Astrocyte of the cerebellum (primary cell): ENCODE measurements at regions not wholly inside any gene's neighbourhood (a gene's known extent, or its start where the extent isn't known, plus 50 kb on each side); places are given as distances from the start of the nearest gene placed in this dataset.

Experiments used
- DNase-seq: peaks from one replicate; pipeline ENCODE4 v3.0.0-alpha.2; 2011; ENCODE audit warnings: low read depth
- H3K4me3 ChIP-seq: 2 replicates; pipeline ENCODE4 v1.5.1; 2011; ENCODE audit warnings: mild to moderate bottlenecking, low read depth, low read length, moderate library complexity
- in situ Hi-C: cut with HindIII; loops from 2 replicates; pipeline ENCODE4 v1.10.0; 2017; ENCODE audit warnings: low sequenced_read_pairs
- TF ChIP-seq, protein P1 (sequence below): IDR thresholded peaks from 2 replicates; pipeline ENCODE4 v1.5.1; 2012; ENCODE audit warnings: low read length, low read depth, moderate library complexity, mild to moderate bottlenecking; ENCODE audit errors: missing control alignments

DNA sequence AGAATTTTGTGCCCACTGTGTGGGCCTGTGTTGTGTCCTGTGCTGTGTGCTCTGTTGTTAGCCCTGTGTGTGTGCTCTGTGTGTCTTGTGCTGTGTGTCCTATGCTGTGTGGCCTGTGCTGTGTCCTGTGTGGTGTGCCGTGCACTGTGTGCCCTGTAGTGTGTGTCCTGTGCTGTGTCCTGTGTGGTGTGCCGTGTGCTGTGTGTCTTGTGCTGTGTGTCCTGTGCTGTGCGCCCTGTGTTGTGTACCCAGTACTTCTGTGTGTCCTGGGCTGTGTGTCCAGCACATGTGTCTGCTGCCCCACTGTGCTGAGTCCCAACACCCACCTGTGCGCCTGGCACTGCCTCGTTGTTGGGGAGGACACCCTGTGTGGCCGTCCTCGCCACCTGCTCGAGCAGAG is 53.2 kb upstream of the CHRNA7 start:
- in situ Hi-C loops: no loop called here
- no peak overlapping the region for H3K4me3 ChIP-seq
- DNase-seq: no peak

DNA sequence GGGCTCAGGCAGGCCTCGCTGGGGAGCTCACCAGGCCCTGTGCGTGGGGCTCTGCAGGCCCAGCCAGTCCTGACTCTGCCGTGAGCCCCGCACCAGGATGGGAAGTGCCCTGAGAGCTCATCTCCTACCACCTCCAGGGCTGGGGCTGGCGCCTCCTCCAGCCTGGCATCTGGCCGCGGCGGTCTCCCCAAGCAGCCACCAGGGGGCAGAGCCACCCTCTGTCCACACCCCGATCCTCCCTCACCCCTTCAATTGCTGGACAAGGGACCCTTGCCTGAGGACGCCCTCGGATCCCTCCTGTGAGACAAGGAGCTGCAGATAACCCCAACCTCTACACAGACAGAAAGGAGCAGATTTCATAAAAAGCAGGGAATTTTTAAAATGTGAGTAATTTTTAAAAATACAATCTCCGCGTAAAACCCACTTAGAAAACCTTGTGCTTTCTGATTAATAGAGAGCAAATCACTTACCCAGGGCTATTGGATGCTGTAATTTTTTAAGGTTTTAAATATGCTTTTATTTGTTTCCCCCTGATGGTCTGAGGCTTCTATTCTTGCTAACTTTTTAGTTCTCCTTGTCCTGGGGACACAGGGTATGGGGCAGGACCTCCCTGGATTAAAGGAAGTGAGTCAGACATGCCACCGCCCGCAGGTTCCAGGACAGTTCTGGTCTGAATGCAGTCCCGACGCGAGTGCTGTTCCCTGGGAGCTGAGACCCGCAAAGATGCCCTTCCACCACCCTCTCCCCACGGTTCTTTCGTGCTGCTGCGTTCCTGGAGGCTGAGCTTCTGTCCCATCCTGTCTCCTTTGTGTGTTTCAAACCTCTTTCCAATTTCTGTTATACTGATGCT is 52.3 kb upstream of the CHRNA7 start:
- DNase-seq: peak; percentile 12
- in situ Hi-C loops: no loop called here
- H3K4me3 ChIP-seq: no peak overlapping the region
- TF ChIP-seq, protein P1, sequence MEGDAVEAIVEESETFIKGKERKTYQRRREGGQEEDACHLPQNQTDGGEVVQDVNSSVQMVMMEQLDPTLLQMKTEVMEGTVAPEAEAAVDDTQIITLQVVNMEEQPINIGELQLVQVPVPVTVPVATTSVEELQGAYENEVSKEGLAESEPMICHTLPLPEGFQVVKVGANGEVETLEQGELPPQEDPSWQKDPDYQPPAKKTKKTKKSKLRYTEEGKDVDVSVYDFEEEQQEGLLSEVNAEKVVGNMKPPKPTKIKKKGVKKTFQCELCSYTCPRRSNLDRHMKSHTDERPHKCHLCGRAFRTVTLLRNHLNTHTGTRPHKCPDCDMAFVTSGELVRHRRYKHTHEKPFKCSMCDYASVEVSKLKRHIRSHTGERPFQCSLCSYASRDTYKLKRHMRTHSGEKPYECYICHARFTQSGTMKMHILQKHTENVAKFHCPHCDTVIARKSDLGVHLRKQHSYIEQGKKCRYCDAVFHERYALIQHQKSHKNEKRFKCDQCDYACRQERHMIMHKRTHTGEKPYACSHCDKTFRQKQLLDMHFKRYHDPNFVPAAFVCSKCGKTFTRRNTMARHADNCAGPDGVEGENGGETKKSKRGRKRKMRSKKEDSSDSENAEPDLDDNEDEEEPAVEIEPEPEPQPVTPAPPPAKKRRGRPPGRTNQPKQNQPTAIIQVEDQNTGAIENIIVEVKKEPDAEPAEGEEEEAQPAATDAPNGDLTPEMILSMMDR: peak; percentile 91

More for the DNA sequence above, 53.2 kb upstream of the CHRNA7 start:
- TF ChIP-seq, protein P1: no peak
